Upper lobe of left lung (tissue), 6 donors: ENCODE measurements at regions not wholly inside any gene's neighbourhood (a gene's known extent, or its start where the extent isn't known, plus 50 kb on each side); places are given as distances from the start of the nearest gene placed in this dataset.

Experiments used
- ATAC-seq, 2 donors: fragments of 200-7000 bp; cut with Tn5 transposase; one replicate each; pipeline ENCODE4 v1.9.1; 2022; ENCODE audit warnings: mild to moderate bottlenecking in 2 of 2, moderate library complexity in 2 of 2; ENCODE audit not compliant: low FRiP score in 2 of 2
- DNase-seq, 2 donors: peaks; one replicate each; pipeline ENCODE4 v3.0.0-alpha.2; 2019 to 2020
- H3K27ac ChIP-seq, 4 donors: fragments of 200-600 bp; sonication (generic); one replicate each; pipeline ENCODE4 v1.5.1; 2016 to 2019
- H3K27me3 ChIP-seq, 4 donors: fragments of 200-600 bp; sonication (generic); one replicate each; pipeline ENCODE4 v1.5.1; 2017 to 2019
- H3K36me3 ChIP-seq, 4 donors: fragments of 200-600 bp; sonication (generic); one replicate each; pipeline ENCODE4 v1.5.1; 2016 to 2019
- H3K4me1 ChIP-seq, 4 donors: fragments of 200-600 bp; sonication (generic); one replicate each; pipeline ENCODE4 v1.5.1; 2018 to 2019
- H3K4me3 ChIP-seq, 4 donors: fragments of 200-600 bp; sonication (generic); one replicate each; pipeline ENCODE4 v1.5.1; 2017 to 2019; ENCODE audit warnings: mild to moderate bottlenecking in 2 of 4, moderate library complexity in 1 of 4
- H3K9me3 ChIP-seq, 4 donors: fragments of 200-600 bp; sonication (generic); one replicate each; pipeline ENCODE4 v1.5.1; 2018 to 2019
- CTCF ChIP-seq, 6 experiments: fragments of 450-650 bp in 4 of 6; fragments of 200-600 bp in 2 of 6; sonication (generic) in 2 of 6; IDR thresholded peaks; one replicate each; pipeline ENCODE4 v1.5.1; 2016 to 2019; ENCODE audit warnings: antibody characterized with exemption in 6 of 6
- EP300 ChIP-seq, 4 donors: sonication (generic); formaldehyde crosslinking; IDR thresholded peaks; one replicate each; pipeline ENCODE4 v1.5.1; 2017; ENCODE audit warnings: antibody characterized with exemption in 4 of 4, control low read depth in 2 of 4
- POLR2A ChIP-seq, 4 donors: fragments of 450-650 bp; IDR thresholded peaks; one replicate each; pipeline ENCODE4 v1.5.1; 2016 to 2017; ENCODE audit warnings: antibody characterized with exemption in 4 of 4, mild to moderate bottlenecking in 2 of 4
- POLR2AphosphoS5 ChIP-seq, 2 donors: sonication (generic); formaldehyde crosslinking; IDR thresholded peaks; one replicate each; pipeline ENCODE4 v1.5.1; 2017; ENCODE audit warnings: antibody characterized with exemption in 2 of 2
- WGBS, 2 donors: methylation state at CpG; one replicate each; pipeline ENCODE4 v1.1.5; 2017 to 2018; 5-methylcytosine and 5-hydroxymethylcytosine counted together
- donor health status: DM: no; HTN: no; CAD: no; lungs with moderate emphysema.
- donor health status: DM: no; HTN: yes; CAD: no; lungs with severe emphysema.

- Histone ChIP-seq H3K27ac (peak overlapping the region in 3 of 4 donors; percentile 48 to 74 (median 59)), H3K27me3 (no peaks in the 10 kb centered on the region), H3K36me3 (no peaks in the 10 kb centered on the region), H3K4me1 (peaks cover 0 to 16% (median 6%) of the 10 kb centered on the region in 4 donors), H3K4me3 (no peak overlapping the region), H3K9me3 (no peaks in the 10 kb centered on the region)
- TF ChIP-seq POLR2A (IDR thresholded peaks at IDR 0.05) (no peak), POLR2AphosphoS5 (IDR thresholded peaks at IDR 0.05) (peak in 1 of 2 donors; percentile 22), CTCF (IDR thresholded peaks at IDR 0.05) (peak in 3 of 6 experiments; percentile 16 to 46 (median 17)), EP300 (IDR thresholded peaks at IDR 0.05) (no peak)
- 67 to 70% methylated on average over 9 of the region's 9 CpGs for WGBS, 2 donors
- ATAC-seq (peak in 1 of 2 donors; percentile 63), DNase-seq (no peak)
Measured at GRCh38 chr13:111046590-111047141, 68.4 kb upstream of the ARHGEF7 start.

- DNase-seq, result no peak
- TF ChIP-seq POLR2AphosphoS5 (IDR thresholded peaks at IDR 0.05) (no peak), CTCF (IDR thresholded peaks at IDR 0.05) (no peak), EP300 (IDR thresholded peaks at IDR 0.05) (no peak), POLR2A (IDR thresholded peaks at IDR 0.05) (no peak)
- Histone ChIP-seq H3K4me3 (no peak overlapping the region), H3K4me1 (peaks cover 0 to 13% (median 5%) of the 10 kb centered on the region in 4 donors), H3K27ac (no peak overlapping the region), H3K9me3 (no peaks in the 10 kb centered on the region), H3K27me3 (no peaks in the 10 kb centered on the region), H3K36me3 (no peaks in the 10 kb centered on the region)
- WGBS, 2 donors, result 79 to 87% methylated on average over 2 to 10 of the region's 10 CpGs
- no peak for ATAC-seq
Measured at GRCh38 chr13:111045170-111045569, 69.9 kb upstream of the ARHGEF7 start.

GRCh38 chr13:111044087-111044830 is 70.9 kb upstream of the ARHGEF7 start:
- Histone ChIP-seq H3K4me3 (no peak overlapping the region), H3K4me1 (peaks cover 0 to 11% (median 4%) of the 10 kb centered on the region in 4 donors), H3K27me3 (no peaks in the 10 kb centered on the region), H3K27ac (no peak overlapping the region), H3K9me3 (no peaks in the 10 kb centered on the region), H3K36me3 (no peaks in the 10 kb centered on the region)
- no peak for DNase-seq
- no peak for TF ChIP-seq POLR2A (IDR thresholded peaks at IDR 0.05)
- TF ChIP-seq EP300 (IDR thresholded peaks at IDR 0.05), result no peak
- TF ChIP-seq CTCF (IDR thresholded peaks at IDR 0.05), result no peak
- no peak for TF ChIP-seq POLR2AphosphoS5 (IDR thresholded peaks at IDR 0.05)
- peak in 1 of 2 donors; percentile 28 for ATAC-seq
- 90 to 95% methylated on average over 19 of the region's 19 CpGs for WGBS, 2 donors

- ATAC-seq (peak in 1 of 2 donors; percentile 64), DNase-seq (no peak)
- no peaks in the 10 kb centered on the region for H3K27me3 ChIP-seq
- peaks cover 0 to 11% (median 4%) of the 10 kb centered on the region in 4 donors for H3K4me1 ChIP-seq
- WGBS, 2 donors, result 75 to 79% methylated on average over 12 of the region's 12 CpGs
- H3K36me3 ChIP-seq, result no peaks in the 10 kb centered on the region
- TF ChIP-seq POLR2A (IDR thresholded peaks at IDR 0.05) (no peak), POLR2AphosphoS5 (IDR thresholded peaks at IDR 0.05) (peak in 1 of 2 donors; percentile 27), CTCF (IDR thresholded peaks at IDR 0.05) (no peak), EP300 (IDR thresholded peaks at IDR 0.05) (peak in 1 of 4 donors; percentile 50)
- no peak overlapping the region for H3K27ac ChIP-seq
- H3K9me3 ChIP-seq, result no peaks in the 10 kb centered on the region
- no peak overlapping the region for H3K4me3 ChIP-seq
Measured at GRCh38 chr13:111043575-111043982, 71.5 kb upstream of the ARHGEF7 start.
